HepG2 (cell line): ENCODE measurements at regions not wholly inside any gene's neighbourhood (a gene's known extent, or its start where the extent isn't known, plus 50 kb on each side); places are given as distances from the start of the nearest gene placed in this dataset.

Source experiments
- ATAC-seq: fragments of 200-7000 bp; cut with Tn5 transposase; 3 replicates; pipeline ENCODE4 v1.9.1; 2020; ENCODE audit warnings: mild to moderate bottlenecking, moderate library complexity
- BruUV-seq: library from RNA; stranded (reverse); fragments of 400-500 nt; replicated peaks from 2 replicates; lab custom pipeline; 2021; lab: Mats Ljungman, UMichigan
- CTCF ChIA-PET: fragments of 300-600 bp; formaldehyde crosslinking; extraction: SDS; loops from one replicate; lab custom pipeline; 2021; ENCODE audit warnings: low total read pairs, inconsistent platforms, low intra/inter-chr PET ratio; lab: Yijun Ruan, JAX
- POLR2A ChIA-PET: fragments of 350-600 bp; sonication (Branson Sonifier 250); formaldehyde crosslinking; loops from one replicate; lab custom pipeline; 2020; ENCODE audit warnings: antibody characterized with exemption, inconsistent platforms; lab: Yijun Ruan, JAX
- DNase-seq: peaks from one replicate; pipeline ENCODE4 v3.0.0-alpha.2; 2015; ENCODE audit warnings: low spot score
- FAIRE-seq: peaks from 3 replicates; lab custom pipeline; 2011; peaks lifted over from hg19 to GRCh38; lab: Jason Lieb, UNC
- H2AFZ ChIP-seq: one replicate; pipeline ENCODE4 v1.6.1; 2011; ENCODE audit warnings: low read length, inconsistent platforms
- H3K27ac ChIP-seq: fragments of 300-600 bp; 3 replicates; pipeline ENCODE4 v1.8.0; 2011; ENCODE audit warnings: mixed run types, mild to moderate bottlenecking, mixed read lengths, low read length, inconsistent platforms; ENCODE audit not compliant: insufficient read depth; ENCODE audit errors: extremely low read length
- H3K27me3 ChIP-seq, 2 experiments: fragments of 200-600 bp in 1 of 2; 2 replicates in 1 of 2; 3 replicates in 1 of 2; pipeline versions ENCODE4 v1.6.0 to v1.8.0; 2011; ENCODE audit warnings: low read length in 2 of 2, mild to moderate bottlenecking in 2 of 2, moderate library complexity in 2 of 2, inconsistent platforms in 1 of 2; ENCODE audit not compliant: insufficient read depth in 2 of 2, control insufficient read depth in 1 of 2
- H3K36me3 ChIP-seq, 2 experiments: fragments of 200-600 bp in 1 of 2; replicated peaks in 1 of 2; 2 replicates in 1 of 2; 3 replicates in 1 of 2; pipeline versions ENCODE4 v1.5.1 to v1.8.0; 2011; ENCODE audit warnings: low read length in 2 of 2, inconsistent platforms in 1 of 2; ENCODE audit not compliant: insufficient read depth in 2 of 2, control insufficient read depth in 1 of 2
- H3K4me1 ChIP-seq: 2 replicates; pipeline ENCODE4 v1.5.1; 2012; ENCODE audit warnings: low read length, inconsistent platforms; ENCODE audit not compliant: insufficient read depth
- H3K4me2 ChIP-seq: 2 replicates; pipeline ENCODE4 v1.6.0; 2011; ENCODE audit warnings: low read depth, low read length, inconsistent platforms
- H3K4me3 ChIP-seq, 3 experiments: fragments of 200-600 bp in 1 of 3; sonication (generic), shearing (Covaris generic) in 1 of 3; replicated peaks in 1 of 3; 2 replicates each; pipeline ENCODE4 v1.5.1; 2011 to 2016; ENCODE audit warnings: low read length in 3 of 3, inconsistent platforms in 2 of 3, low read depth in 2 of 3, mild to moderate bottlenecking in 2 of 3, control low read depth in 1 of 3, mixed read lengths in 1 of 3; ENCODE audit not compliant: insufficient read depth in 1 of 3
- H3K79me2 ChIP-seq: one replicate; pipeline ENCODE4 v1.6.1; 2011; ENCODE audit warnings: low read length, inconsistent platforms; ENCODE audit not compliant: insufficient read depth
- H3K9ac ChIP-seq: 2 replicates; pipeline ENCODE4 v1.6.0; 2011; ENCODE audit warnings: mild to moderate bottlenecking, low read depth, low read length, inconsistent platforms; ENCODE audit not compliant: insufficient read depth
- H3K9me3 ChIP-seq: 2 replicates; pipeline ENCODE4 v1.5.1; 2012; ENCODE audit warnings: mild to moderate bottlenecking, low read length
- H4K20me1 ChIP-seq: 2 replicates; pipeline ENCODE4 v1.6.0; 2011; ENCODE audit warnings: inconsistent platforms, mild to moderate bottlenecking, low read length, moderate library complexity; ENCODE audit not compliant: insufficient read depth
- KDM4B ChIP-seq: sonication (generic); formaldehyde crosslinking; IDR thresholded peaks from 2 replicates; pipeline ENCODE4 v1.4.0; 2020; ENCODE audit warnings: missing genetic modification reagents
- NBN ChIP-seq: fragments of 450-650 bp; conservative IDR thresholded peaks from 2 replicates; pipeline ENCODE4 v1.6.1; 2017
- RELA ChIP-seq: sonication (generic); formaldehyde crosslinking; IDR thresholded peaks from 2 replicates; pipeline ENCODE4 v1.4.0; 2020; ENCODE audit warnings: missing genetic modification reagents
- THAP11 ChIP-seq: IDR thresholded peaks from 2 replicates; pipeline ENCODE4 v1.6.1; 2016; ENCODE audit warnings: missing biosample characterization, missing genetic modification reagents
- ZNF24 ChIP-seq: fragments of 450-650 bp; IDR thresholded peaks from 2 replicates; pipeline ENCODE4 v1.6.1; 2017; ENCODE audit warnings: antibody characterized with exemption, mild to moderate bottlenecking
- ZNF407 ChIP-seq: sonication (generic); formaldehyde crosslinking; IDR thresholded peaks from one replicate; pipeline ENCODE4 v1.5.1; 2020; ENCODE audit warnings: mild to moderate bottlenecking, missing genetic modification reagents; ENCODE audit errors: not compliant biosample characterization
- ZNF574 ChIP-seq: sonication (generic); formaldehyde crosslinking; IDR thresholded peaks from 2 replicates; pipeline ENCODE4 v1.4.0; 2020; ENCODE audit warnings: missing genetic modification reagents
- WGBS: methylation state at CpG from one replicate; pipeline ENCODE4 v1.1.6; 2017; ENCODE audit warnings: low lambda C conversion rate; 5-methylcytosine and 5-hydroxymethylcytosine counted together
- in situ Hi-C: cut with HindIII; loops from 2 replicates; pipeline ENCODE4 v1.10.0; 2017; ENCODE audit warnings: low pct_unique_long_range_greater_than_20kb; ENCODE audit not compliant: extremely low pct_ligation_motif_present
- intact Hi-C: fragments of 100-400 bp; cut with micrococcal nuclease; formaldehyde crosslinking; loops from one replicate; pipeline ENCODE4 v1.10.0; 2022; ENCODE audit not compliant: unreplicated experiment
- TF ChIP-seq, protein P1 (sequence below), 2 experiments: sonication (generic) in 1 of 2; formaldehyde crosslinking in 1 of 2; IDR thresholded peaks; 2 replicates each; pipeline versions ENCODE4 v1.4.0 to v1.6.1; 2018 to 2020; ENCODE audit warnings: missing genetic modification reagents in 2 of 2, borderline replicate concordance in 1 of 2, low read depth in 1 of 2, mild to moderate bottlenecking in 1 of 2, missing biosample characterization in 1 of 2
- TF ChIP-seq, protein P2 (sequence below): sonication (generic); formaldehyde crosslinking; IDR thresholded peaks from 2 replicates; pipeline ENCODE4 v1.4.0; 2020; ENCODE audit warnings: missing genetic modification reagents, borderline replicate concordance

GRCh38 chr4:33334416-33334815 is 2614.2 kb downstream of the PCDH7 start:
- Histone ChIP-seq H2AFZ (no peak overlapping the region), H4K20me1 (no peaks in the 10 kb centered on the region), H3K27ac (no peak overlapping the region), H3K9me3 (peaks cover 78% of the 10 kb centered on the region), H3K4me1 (no peaks in the 10 kb centered on the region), H3K27me3 (no peaks in the 10 kb centered on the region), H3K36me3 (no peaks in the 10 kb centered on the region), H3K79me2 (no peaks in the 10 kb centered on the region), H3K4me3 (no peak overlapping the region), H3K4me2 (no peak overlapping the region), H3K9ac (no peak overlapping the region)
- no TSS peak for BruUV-seq
- DNase-seq = no peak
- POLR2A ChIA-PET = no interaction called here
- ATAC-seq = no peak
- intact Hi-C loops = no loop called here
- CTCF ChIA-PET = no interaction called here
- TF ChIP-seq RELA (CRISPR knock-in tag) (no peak), KDM4B (no peak), NBN (no peak), ZNF24 (no peak), ZNF407 (CRISPR knock-in tag) (no peak), THAP11 (CRISPR knock-in tag) (no peak), ZNF574 (no peak)
- TF ChIP-seq, protein P1, sequence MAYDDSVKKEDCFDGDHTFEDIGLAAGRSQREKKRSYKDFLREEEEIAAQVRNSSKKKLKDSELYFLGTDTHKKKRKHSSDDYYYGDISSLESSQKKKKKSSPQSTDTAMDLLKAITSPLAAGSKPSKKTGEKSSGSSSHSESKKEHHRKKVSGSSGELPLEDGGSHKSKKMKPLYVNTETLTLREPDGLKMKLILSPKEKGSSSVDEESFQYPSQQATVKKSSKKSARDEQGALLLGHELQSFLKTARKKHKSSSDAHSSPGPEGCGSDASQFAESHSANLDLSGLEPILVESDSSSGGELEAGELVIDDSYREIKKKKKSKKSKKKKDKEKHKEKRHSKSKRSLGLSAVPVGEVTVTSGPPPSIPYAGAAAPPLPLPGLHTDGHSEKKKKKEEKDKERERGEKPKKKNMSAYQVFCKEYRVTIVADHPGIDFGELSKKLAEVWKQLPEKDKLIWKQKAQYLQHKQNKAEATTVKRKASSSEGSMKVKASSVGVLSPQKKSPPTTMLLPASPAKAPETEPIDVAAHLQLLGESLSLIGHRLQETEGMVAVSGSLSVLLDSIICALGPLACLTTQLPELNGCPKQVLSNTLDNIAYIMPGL (CRISPR knock-in tag; IDR thresholded peaks at IDR 0.05; ENCODE audit: borderline replicate concordance in 1 of 2, low read depth in 1 of 2) = no peak
- TF ChIP-seq, protein P2, sequence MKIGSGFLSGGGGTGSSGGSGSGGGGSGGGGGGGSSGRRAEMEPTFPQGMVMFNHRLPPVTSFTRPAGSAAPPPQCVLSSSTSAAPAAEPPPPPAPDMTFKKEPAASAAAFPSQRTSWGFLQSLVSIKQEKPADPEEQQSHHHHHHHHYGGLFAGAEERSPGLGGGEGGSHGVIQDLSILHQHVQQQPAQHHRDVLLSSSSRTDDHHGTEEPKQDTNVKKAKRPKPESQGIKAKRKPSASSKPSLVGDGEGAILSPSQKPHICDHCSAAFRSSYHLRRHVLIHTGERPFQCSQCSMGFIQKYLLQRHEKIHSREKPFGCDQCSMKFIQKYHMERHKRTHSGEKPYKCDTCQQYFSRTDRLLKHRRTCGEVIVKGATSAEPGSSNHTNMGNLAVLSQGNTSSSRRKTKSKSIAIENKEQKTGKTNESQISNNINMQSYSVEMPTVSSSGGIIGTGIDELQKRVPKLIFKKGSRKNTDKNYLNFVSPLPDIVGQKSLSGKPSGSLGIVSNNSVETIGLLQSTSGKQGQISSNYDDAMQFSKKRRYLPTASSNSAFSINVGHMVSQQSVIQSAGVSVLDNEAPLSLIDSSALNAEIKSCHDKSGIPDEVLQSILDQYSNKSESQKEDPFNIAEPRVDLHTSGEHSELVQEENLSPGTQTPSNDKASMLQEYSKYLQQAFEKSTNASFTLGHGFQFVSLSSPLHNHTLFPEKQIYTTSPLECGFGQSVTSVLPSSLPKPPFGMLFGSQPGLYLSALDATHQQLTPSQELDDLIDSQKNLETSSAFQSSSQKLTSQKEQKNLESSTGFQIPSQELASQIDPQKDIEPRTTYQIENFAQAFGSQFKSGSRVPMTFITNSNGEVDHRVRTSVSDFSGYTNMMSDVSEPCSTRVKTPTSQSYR = no peak
- in situ Hi-C loops = no loop called here
- no peak for FAIRE-seq
- 4% methylated on average over 2 of the region's 2 CpGs for WGBS
